Endothelial cell (in vitro differentiated cells): ENCODE measurements at regions not wholly inside any gene's neighbourhood (a gene's known extent, or its start where the extent isn't known, plus 50 kb on each side); places are given as distances from the start of the nearest gene placed in this dataset.

Source experiments
- DNase-seq: peaks from one replicate; pipeline ENCODE4 v3.0.0; 2021; ENCODE audit warnings: low spot score
- H3K27ac Mint-ChIP-seq: one replicate; pipeline ENCODE4 v1.8.0; 2021; ENCODE audit warnings: mixed read lengths, inconsistent platforms; ENCODE audit not compliant: unreplicated experiment
- H3K27me3 Mint-ChIP-seq: one replicate; pipeline ENCODE4 v1.8.0; 2021; ENCODE audit warnings: mild to moderate bottlenecking, moderate library complexity, mixed read lengths, inconsistent platforms; ENCODE audit not compliant: unreplicated experiment
- H3K36me3 Mint-ChIP-seq: one replicate; pipeline ENCODE4 v1.8.0; 2021; ENCODE audit warnings: mild to moderate bottlenecking, low read depth, mixed read lengths, inconsistent platforms; ENCODE audit not compliant: unreplicated experiment
- H3K4me1 Mint-ChIP-seq: one replicate; pipeline ENCODE4 v1.8.0; 2021; ENCODE audit warnings: mild to moderate bottlenecking, mixed read lengths, inconsistent platforms; ENCODE audit not compliant: unreplicated experiment
- H3K4me3 Mint-ChIP-seq: one replicate; pipeline ENCODE4 v1.8.0; 2021; ENCODE audit warnings: mild to moderate bottlenecking, mixed read lengths, inconsistent platforms; ENCODE audit not compliant: unreplicated experiment
- H3K9me3 Mint-ChIP-seq: one replicate; pipeline ENCODE4 v1.8.0; 2021; ENCODE audit warnings: mixed read lengths, inconsistent platforms; ENCODE audit not compliant: unreplicated experiment
- TF ChIP-seq, protein P1 (sequence below): fragments of 200-600 bp; sonication (generic); IDR thresholded peaks from one replicate; pipeline ENCODE4 v1.5.0; 2021; ENCODE audit warnings: antibody characterized with exemption; ENCODE audit not compliant: unreplicated experiment

DNA sequence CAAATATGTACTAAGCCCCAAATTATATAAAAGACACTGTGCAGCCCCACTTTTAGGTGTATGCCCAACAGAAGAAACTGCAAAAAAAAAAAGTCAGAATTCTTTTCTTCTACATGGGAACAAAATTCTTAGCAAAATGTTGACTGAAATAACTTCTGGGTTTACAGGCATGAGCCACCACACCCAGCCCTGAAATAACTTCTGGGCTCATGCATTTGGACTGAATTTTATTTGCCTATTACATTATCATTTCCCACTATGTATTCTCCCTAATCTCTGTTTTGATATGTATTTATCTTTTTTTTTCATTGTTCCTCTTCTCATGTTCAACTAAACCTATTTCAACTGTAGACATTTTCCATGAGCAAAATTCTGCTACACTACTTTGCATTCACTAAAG, 169.2 kb downstream of the GRIN2B start:
- Mint-ChIP-seq H3K9me3 (no peaks in the 10 kb centered on the region), H3K27ac (no peak overlapping the region), H3K27me3 (no peaks in the 10 kb centered on the region), H3K36me3 (no peaks in the 10 kb centered on the region), H3K4me1 (no peaks in the 10 kb centered on the region), H3K4me3 (no peak overlapping the region)
- TF ChIP-seq, protein P1, sequence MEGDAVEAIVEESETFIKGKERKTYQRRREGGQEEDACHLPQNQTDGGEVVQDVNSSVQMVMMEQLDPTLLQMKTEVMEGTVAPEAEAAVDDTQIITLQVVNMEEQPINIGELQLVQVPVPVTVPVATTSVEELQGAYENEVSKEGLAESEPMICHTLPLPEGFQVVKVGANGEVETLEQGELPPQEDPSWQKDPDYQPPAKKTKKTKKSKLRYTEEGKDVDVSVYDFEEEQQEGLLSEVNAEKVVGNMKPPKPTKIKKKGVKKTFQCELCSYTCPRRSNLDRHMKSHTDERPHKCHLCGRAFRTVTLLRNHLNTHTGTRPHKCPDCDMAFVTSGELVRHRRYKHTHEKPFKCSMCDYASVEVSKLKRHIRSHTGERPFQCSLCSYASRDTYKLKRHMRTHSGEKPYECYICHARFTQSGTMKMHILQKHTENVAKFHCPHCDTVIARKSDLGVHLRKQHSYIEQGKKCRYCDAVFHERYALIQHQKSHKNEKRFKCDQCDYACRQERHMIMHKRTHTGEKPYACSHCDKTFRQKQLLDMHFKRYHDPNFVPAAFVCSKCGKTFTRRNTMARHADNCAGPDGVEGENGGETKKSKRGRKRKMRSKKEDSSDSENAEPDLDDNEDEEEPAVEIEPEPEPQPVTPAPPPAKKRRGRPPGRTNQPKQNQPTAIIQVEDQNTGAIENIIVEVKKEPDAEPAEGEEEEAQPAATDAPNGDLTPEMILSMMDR = no peak
- no peak for DNase-seq

DNA sequence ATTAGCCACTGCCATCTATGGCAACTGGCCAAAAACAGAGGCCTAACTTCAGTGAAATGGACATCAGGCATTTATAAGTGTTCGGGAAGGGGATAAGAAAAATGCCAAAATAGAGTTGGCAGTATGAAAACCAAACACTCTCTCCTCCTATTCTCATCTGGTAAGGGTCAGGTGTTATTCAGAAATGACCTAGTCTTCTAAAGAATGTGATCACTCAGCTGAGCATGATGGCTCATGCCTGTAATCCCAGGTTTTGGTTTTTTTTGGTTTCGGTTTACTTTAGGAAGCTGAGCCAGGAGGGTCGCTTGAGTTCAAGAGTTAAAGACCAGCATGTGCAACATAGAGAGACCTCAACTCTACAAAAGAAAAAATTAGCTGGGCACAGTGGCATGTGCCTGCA, 170.3 kb downstream of the GRIN2B start:
- no peak for DNase-seq
- H3K4me1 Mint-ChIP-seq = no peaks in the 10 kb centered on the region
- no peaks in the 10 kb centered on the region for H3K9me3 Mint-ChIP-seq
- no peak overlapping the region for H3K27ac Mint-ChIP-seq
- no peaks in the 10 kb centered on the region for H3K36me3 Mint-ChIP-seq
- TF ChIP-seq, protein P1 = no peak
- no peak overlapping the region for H3K4me3 Mint-ChIP-seq
- H3K27me3 Mint-ChIP-seq = no peaks in the 10 kb centered on the region

DNA sequence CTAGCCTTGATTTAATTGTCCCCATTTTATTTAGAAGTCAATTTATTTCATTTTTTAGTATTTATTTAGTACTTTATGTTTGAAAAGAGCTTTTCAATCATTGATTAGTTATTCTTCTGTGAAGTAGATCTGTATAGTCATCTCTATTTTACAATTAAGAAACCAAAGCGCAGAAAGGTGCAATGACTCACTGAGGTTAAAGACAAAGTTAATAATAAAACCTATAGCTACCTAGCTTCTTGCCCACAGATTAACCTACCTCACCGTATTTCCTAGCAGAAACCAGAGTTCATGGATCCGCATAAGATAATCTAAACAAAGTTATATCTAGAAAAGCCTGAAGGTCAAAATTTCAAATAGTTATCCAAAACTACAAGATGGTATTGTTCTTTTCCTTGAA, 176.4 kb downstream of the GRIN2B start:
- DNase-seq = no peak
- Mint-ChIP-seq H3K27ac (no peak overlapping the region), H3K4me1 (no peaks in the 10 kb centered on the region), H3K36me3 (no peaks in the 10 kb centered on the region), H3K4me3 (no peak overlapping the region), H3K9me3 (no peaks in the 10 kb centered on the region), H3K27me3 (no peaks in the 10 kb centered on the region)
- TF ChIP-seq, protein P1 = no peak

DNA sequence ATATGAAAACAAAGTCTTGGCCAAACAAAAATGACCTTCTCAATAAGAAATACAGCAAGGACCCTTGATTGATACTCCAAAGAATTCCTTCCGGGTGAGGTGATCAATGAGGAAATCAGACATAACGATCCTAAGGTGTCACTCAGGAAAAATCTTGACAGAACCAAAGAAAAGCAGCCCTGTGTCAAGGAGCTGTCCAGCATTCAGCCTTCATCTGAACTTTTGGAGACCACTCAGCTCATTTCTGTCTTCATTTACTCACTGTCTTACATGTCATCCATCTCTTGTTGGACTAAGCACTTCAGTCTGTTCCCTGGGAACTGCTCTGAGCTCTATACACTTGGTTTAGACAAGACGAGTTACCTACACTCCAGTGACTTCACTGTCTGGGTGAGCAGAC, 179.9 kb downstream of the GRIN2B start:
- Mint-ChIP-seq H3K36me3 (no peaks in the 10 kb centered on the region), H3K4me1 (no peaks in the 10 kb centered on the region), H3K4me3 (no peak overlapping the region), H3K9me3 (no peaks in the 10 kb centered on the region), H3K27ac (no peak overlapping the region), H3K27me3 (no peaks in the 10 kb centered on the region)
- TF ChIP-seq, protein P1 = no peak
- no peak for DNase-seq

DNA sequence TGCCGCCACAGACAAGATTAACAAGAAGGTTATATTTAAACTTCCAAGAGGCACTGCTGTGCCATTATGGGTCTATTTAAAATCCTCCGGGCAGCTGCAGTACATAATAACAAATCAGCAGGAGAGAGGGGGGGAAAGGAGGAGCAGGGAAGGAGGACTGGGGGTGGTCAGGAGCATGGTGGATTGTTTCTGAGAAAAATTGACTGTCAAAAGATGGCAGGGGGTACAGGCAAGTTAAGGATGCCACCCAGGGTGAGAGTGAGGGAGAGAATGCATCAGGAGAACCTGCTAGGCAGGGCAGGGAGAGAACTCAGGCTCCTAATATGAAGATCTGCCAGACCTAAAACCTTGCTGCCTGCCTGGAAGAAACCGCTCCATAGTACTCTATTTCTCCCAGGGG, 181.8 kb downstream of the GRIN2B start:
- DNase-seq = no peak
- Mint-ChIP-seq H3K27ac (no peak overlapping the region), H3K4me3 (no peak overlapping the region), H3K36me3 (no peaks in the 10 kb centered on the region), H3K4me1 (no peaks in the 10 kb centered on the region), H3K9me3 (no peaks in the 10 kb centered on the region), H3K27me3 (no peaks in the 10 kb centered on the region)
- TF ChIP-seq, protein P1 = no peak
